EL (cell line): ENCODE measurements at regions not wholly inside any gene's neighbourhood (a gene's known extent, or its start where the extent isn't known, plus 50 kb on each side); places are given as distances from the start of the nearest gene placed in this dataset.
"Not testable (repeated sequence)": the region's sequence is repeated elsewhere in the genome, so short reads cannot be mapped to it uniquely, and the experiment has no call there.

Source experiments
- DNase-seq: peaks from one replicate; pipeline ENCODE4 v3.0.0-alpha.2; 2016

GRCh38 chr2:138901530-138901929 lies 121.3 kb upstream of the NXPH2 start:
- DNase-seq, result no peak

DNA sequence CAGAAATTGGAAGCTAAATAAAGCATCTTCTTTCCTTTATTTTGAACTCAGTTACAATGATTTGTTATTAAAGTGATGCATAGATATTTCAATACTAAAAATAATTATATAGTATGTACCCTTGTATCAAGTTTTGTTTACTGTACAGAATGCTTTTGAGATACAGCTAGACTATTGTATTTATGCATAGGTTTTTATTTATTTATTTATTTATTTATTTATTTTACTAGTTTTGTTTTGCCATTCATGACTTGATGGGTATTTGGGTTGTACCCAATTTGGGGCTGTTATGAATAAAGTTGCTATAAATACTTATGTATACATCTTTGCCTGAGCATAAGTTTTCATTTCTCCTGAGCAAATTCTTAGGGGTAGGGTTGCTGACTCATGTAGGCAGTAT lies 118.7 kb upstream of the NXPH2 start:
- DNase-seq, result no peak

- DNase-seq, result no peak
Measured at GRCh38 chr2:138897274-138897673, 117.1 kb upstream of the NXPH2 start.

GRCh38 chr2:138893746-138894145 lies 113.6 kb upstream of the NXPH2 start:
- no peak for DNase-seq

GRCh38 chr2:138881126-138881525 lies 100.9 kb upstream of the NXPH2 start:
- no peak for DNase-seq

GRCh38 chr2:138879931-138880330 lies 99.7 kb upstream of the NXPH2 start:
- no peak for DNase-seq

- DNase-seq, result no peak
Measured at GRCh38 chr2:138877421-138877820, 97.2 kb upstream of the NXPH2 start.

GRCh38 chr2:138874251-138874650 lies 94.1 kb upstream of the NXPH2 start:
- DNase-seq, result no peak

DNA sequence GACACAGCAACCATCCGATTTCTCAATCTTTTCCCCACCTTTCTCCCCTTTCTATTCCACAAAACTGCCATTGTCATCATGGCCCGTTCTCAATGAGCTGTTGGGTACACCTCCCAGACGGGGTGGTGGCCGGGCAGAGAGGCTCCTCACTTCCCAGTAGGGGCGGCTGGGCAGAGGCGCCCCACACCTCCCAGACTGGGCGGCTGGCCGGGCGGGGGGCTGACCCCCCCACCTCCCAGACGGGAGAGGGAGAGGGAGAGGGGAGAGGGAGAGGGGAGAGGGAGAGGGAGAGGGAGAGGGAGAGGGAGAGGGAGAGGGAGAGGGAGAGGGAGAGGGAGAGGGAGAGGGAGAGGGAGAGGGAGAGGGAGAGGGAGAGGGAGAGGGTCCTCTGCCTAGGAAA lies 91.9 kb upstream of the NXPH2 start:
- not testable (repeated sequence) for DNase-seq

- no peak for DNase-seq
Measured at GRCh38 chr2:138871312-138871711, 91.1 kb upstream of the NXPH2 start.

DNA sequence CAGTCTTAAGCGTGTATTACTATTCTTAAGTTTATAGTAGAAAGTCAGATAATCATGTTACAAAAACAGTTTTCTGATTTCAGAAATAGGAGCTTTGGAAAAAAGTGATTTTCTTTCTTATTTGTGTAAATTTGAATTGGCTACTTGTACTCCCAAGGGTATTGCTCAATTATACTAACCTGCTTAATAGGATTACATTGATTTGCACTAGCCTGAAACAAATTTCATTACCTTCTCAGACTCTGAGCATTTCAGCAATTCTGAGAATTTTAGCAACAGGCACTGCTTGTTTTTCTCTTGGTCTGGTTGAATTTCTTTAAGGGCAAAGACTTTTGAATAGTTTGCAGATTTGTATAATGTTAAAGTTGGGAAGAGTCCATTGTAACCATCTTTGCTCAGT lies 87.2 kb upstream of the NXPH2 start:
- no peak for DNase-seq

GRCh38 chr2:138866797-138867196 lies 86.6 kb upstream of the NXPH2 start:
- DNase-seq, result no peak

GRCh38 chr2:138853761-138854160 lies 73.6 kb upstream of the NXPH2 start:
- no peak for DNase-seq

DNA sequence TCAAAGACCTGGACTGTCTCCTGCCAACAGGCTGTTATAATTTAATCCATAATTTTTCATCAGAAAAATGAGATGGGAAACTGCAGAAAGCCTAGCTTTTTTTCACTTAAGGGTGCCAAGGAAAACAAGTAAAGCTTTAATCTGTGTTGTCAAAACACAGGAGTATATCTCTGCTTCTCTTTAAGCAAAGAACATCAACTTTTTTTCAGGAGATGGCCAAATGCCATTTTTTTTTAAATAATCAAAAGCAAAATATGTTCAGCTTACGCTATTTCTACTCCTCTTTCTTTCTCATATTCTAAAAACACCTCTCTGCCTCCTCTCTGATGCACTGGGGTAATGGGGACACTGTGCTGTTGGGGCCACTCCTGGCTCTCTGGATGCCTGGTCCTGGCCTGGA lies 73.1 kb upstream of the NXPH2 start:
- DNase-seq, result no peak

DNA sequence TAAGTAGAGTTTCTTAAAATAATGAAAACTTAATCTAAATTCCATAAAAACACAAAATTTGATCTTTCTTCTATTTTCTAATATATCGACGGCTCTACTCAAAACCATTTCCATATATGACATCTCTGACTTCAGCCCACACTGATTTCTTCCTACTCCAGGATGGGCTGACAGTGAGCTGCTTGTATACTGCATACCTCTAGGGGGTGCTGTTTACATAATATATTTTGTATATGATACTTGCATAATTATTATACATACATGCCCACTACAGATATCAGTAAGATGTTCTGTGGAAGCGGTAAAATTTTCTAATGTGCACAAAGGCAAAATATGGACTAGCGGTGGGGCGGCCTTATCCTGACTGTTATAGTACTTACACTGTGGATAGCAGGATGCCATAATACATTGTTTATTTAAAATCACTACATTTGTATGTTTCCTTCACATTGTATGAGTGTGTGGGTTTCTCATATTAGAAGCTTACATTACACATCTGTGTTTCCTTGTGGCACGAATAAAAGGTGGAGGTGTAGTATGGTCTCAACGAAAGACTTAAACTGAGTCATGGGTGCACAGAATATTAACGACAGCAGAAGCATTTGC lies 66.1 kb upstream of the NXPH2 start:
- peak; percentile 5 for DNase-seq

- DNase-seq, result no peak
Measured at GRCh38 chr2:138842341-138842740, 62.2 kb upstream of the NXPH2 start.

- no peak for DNase-seq
Measured at GRCh38 chr2:138841459-138841858, 61.3 kb upstream of the NXPH2 start.

- no peak for DNase-seq
Measured at GRCh38 chr2:138838851-138839620, 58.8 kb upstream of the NXPH2 start.

GRCh38 chr2:138831691-138832090 lies 51.5 kb upstream of the NXPH2 start:
- DNase-seq, result no peak

DNA sequence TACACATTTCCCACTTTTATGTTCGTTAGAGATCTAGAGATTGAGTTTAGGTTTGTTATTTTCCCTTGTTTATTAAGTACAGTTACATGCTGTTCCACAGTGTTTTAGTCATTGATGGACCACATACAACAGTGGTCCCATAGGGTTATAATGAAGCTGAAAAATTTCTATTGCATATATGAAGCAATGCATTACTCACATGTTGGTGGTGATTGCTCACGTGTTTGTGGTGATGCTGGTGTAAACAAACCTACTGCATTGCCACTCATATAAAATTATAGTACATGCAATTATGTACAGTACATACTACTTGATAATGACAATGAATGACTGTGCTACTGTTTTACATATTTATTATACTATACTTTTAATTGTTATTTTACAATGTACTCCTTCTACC lies 51.0 kb upstream of the NXPH2 start:
- no peak for DNase-seq

- DNase-seq, result no peak
Measured at GRCh38 chr2:138830547-138830946, 50.4 kb upstream of the NXPH2 start.
